ENCODE measurements at regions not wholly inside any gene's neighbourhood (a gene's known extent, or its start where the extent isn't known, plus 50 kb on each side); places are given as distances from the start of the nearest gene placed in this dataset.

- intact Hi-C loops (cut with DNase I; ENCODE audit: low total_unique reads): no loop called here
- no peak for DNase-seq
- no peak overlapping the region for H3K4me3 ChIP-seq
- no peaks in the 10 kb centered on the region for H3K4me1 ChIP-seq
- H3K36me3 ChIP-seq: no peaks in the 10 kb centered on the region
- H3K27me3 ChIP-seq: no peaks in the 10 kb centered on the region
- no peak overlapping the region for H3K27ac ChIP-seq
- H3K9me3 ChIP-seq: peaks cover 0 to 2% (median 0%) of the 10 kb centered on the region in 3 donors
- TF ChIP-seq CTCF (IDR thresholded peaks at IDR 0.05): no peak
Measured at GRCh38 chr4:14934704-14935390, 67.4 kb upstream of the CPEB2 start.

GRCh38 chr4:14943749-14944148 is 58.5 kb upstream of the CPEB2 start:
- intact Hi-C loops (cut with DNase I; ENCODE audit: low total_unique reads): no loop called here
- DNase-seq: no peak
- Histone ChIP-seq H3K9me3 (peaks cover 0 to 2% (median 0%) of the 10 kb centered on the region in 3 donors), H3K27ac (no peak overlapping the region), H3K4me3 (no peak overlapping the region), H3K4me1 (no peaks in the 10 kb centered on the region), H3K36me3 (no peaks in the 10 kb centered on the region), H3K27me3 (no peaks in the 10 kb centered on the region)
- TF ChIP-seq CTCF (IDR thresholded peaks at IDR 0.05): no peak

DNA sequence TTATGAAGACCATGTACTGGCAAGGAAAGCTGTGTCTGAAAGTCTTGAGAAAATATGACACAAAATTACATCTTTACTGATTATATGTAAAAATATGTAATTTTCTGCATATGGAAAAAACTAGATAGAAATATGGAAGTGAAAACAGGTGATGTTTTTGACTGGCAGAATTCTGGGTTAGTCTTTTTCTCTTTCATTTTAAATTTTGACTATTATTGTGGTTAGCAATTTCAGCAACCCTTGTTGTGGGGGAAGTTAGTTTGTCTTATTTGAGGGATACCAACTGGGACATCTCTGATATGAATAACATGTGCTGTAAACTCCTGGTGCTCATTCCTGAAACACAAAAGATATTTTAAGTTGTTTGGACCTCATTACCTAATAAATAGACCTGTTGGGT is 49.9 kb upstream of the CPEB2 start:
- intact Hi-C loops (cut with DNase I; ENCODE audit: low total_unique reads): no loop called here
- H3K4me1 ChIP-seq: no peaks in the 10 kb centered on the region

More for the DNA sequence above, 49.9 kb upstream of the CPEB2 start:
- H3K9me3 ChIP-seq: no peaks in the 10 kb centered on the region
- H3K4me3 ChIP-seq: no peak overlapping the region
- no peak for DNase-seq
- H3K27me3 ChIP-seq: no peaks in the 10 kb centered on the region
- H3K27ac ChIP-seq: no peak overlapping the region
- no peak for TF ChIP-seq CTCF (IDR thresholded peaks at IDR 0.05)
- no peaks in the 10 kb centered on the region for H3K36me3 ChIP-seq

Data from tibial artery (tissue), 4 donors.